ENCODE measurements at regions not wholly inside any gene's neighbourhood (a gene's known extent, or its start where the extent isn't known, plus 50 kb on each side); places are given as distances from the start of the nearest gene placed in this dataset.

- Histone ChIP-seq H3K9me3 (peaks cover 9% of the 10 kb centered on the region; the same call in 2 of the 3 replicates), H3K4me3 (no peak overlapping the region), H3K4me1 (no peaks in the 10 kb centered on the region), H3K4me2 (no peak overlapping the region), H3K27ac (no peak overlapping the region)
- FAIRE-seq = no peak
- no peak for DNase-seq (ENCODE audit: low read depth in 1 of 2, low spot score in 1 of 2)
- ChIA-PET CTCF (interaction anchor here (0.6 kb wide), 1 partner anchor 169 kb away, joined by 3 read pairs; no protein-coding TSS in a partner anchor), POLR2A (no interaction called here)
- TF ChIP-seq, protein P1, sequence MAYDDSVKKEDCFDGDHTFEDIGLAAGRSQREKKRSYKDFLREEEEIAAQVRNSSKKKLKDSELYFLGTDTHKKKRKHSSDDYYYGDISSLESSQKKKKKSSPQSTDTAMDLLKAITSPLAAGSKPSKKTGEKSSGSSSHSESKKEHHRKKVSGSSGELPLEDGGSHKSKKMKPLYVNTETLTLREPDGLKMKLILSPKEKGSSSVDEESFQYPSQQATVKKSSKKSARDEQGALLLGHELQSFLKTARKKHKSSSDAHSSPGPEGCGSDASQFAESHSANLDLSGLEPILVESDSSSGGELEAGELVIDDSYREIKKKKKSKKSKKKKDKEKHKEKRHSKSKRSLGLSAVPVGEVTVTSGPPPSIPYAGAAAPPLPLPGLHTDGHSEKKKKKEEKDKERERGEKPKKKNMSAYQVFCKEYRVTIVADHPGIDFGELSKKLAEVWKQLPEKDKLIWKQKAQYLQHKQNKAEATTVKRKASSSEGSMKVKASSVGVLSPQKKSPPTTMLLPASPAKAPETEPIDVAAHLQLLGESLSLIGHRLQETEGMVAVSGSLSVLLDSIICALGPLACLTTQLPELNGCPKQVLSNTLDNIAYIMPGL (CRISPR knock-in tag; IDR thresholded peaks at IDR 0.05; ENCODE audit: borderline replicate concordance) = no peak
- TF ChIP-seq FOSB (CRISPR knock-in tag; IDR thresholded peaks at IDR 0.05) = no peak
- TF ChIP-seq POLR2A (IDR thresholded peaks at IDR 0.05; ENCODE audit: low read length) = no peak
- no peak for TF ChIP-seq TP53 (CRISPR knock-in tag; IDR thresholded peaks at IDR 0.05)
- no peak for TF ChIP-seq TFCP2L1 (CRISPR knock-in tag; IDR thresholded peaks at IDR 0.05)
- no peak for TF ChIP-seq ZC3H11A (IDR thresholded peaks at IDR 0.05)
- TF ChIP-seq HEYL (CRISPR knock-in tag; IDR thresholded peaks at IDR 0.05) = no peak
- no peak for TF ChIP-seq NPAS2 (CRISPR knock-in tag; IDR thresholded peaks at IDR 0.05; ENCODE audit: borderline replicate concordance)
- no peak for TF ChIP-seq MAX (IDR thresholded peaks at IDR 0.05)
- TF ChIP-seq MAZ (IDR thresholded peaks at IDR 0.05; ENCODE audit: borderline replicate concordance, low read depth, low read length) = no peak
- TF ChIP-seq, protein P2, sequence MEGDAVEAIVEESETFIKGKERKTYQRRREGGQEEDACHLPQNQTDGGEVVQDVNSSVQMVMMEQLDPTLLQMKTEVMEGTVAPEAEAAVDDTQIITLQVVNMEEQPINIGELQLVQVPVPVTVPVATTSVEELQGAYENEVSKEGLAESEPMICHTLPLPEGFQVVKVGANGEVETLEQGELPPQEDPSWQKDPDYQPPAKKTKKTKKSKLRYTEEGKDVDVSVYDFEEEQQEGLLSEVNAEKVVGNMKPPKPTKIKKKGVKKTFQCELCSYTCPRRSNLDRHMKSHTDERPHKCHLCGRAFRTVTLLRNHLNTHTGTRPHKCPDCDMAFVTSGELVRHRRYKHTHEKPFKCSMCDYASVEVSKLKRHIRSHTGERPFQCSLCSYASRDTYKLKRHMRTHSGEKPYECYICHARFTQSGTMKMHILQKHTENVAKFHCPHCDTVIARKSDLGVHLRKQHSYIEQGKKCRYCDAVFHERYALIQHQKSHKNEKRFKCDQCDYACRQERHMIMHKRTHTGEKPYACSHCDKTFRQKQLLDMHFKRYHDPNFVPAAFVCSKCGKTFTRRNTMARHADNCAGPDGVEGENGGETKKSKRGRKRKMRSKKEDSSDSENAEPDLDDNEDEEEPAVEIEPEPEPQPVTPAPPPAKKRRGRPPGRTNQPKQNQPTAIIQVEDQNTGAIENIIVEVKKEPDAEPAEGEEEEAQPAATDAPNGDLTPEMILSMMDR (IDR thresholded peaks at IDR 0.05) = no peak
- TF ChIP-seq REST (IDR thresholded peaks at IDR 0.05) = no peak
- TF ChIP-seq ZNF302 (CRISPR knock-in tag; IDR thresholded peaks at IDR 0.05) = no peak
- TF ChIP-seq ZSCAN20 (CRISPR knock-in tag; IDR thresholded peaks at IDR 0.05) = no peak
- TF ChIP-seq, protein P3, sequence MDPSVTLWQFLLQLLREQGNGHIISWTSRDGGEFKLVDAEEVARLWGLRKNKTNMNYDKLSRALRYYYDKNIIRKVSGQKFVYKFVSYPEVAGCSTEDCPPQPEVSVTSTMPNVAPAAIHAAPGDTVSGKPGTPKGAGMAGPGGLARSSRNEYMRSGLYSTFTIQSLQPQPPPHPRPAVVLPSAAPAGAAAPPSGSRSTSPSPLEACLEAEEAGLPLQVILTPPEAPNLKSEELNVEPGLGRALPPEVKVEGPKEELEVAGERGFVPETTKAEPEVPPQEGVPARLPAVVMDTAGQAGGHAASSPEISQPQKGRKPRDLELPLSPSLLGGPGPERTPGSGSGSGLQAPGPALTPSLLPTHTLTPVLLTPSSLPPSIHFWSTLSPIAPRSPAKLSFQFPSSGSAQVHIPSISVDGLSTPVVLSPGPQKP (IDR thresholded peaks at IDR 0.05; ENCODE audit: low read depth, low read length) = no peak
- ATAC-seq = no peak
- WGBS (ENCODE audit: missing lambda C conversion rate) = 75% methylated on average over 2 of the region's 2 CpGs
Observed at GRCh38 chr10:125276133-125276532, 115.8 kb upstream of the CTBP2 start.

GRCh38 chr10:125274961-125275360 is 114.6 kb upstream of the CTBP2 start:
- POLR2A ChIA-PET = no interaction called here

More at GRCh38 chr10:125274961-125275360, 114.6 kb upstream of the CTBP2 start:
- ATAC-seq = no peak
- CTCF ChIA-PET = no interaction called here
- H3K9me3 ChIP-seq = peaks cover 9% of the 10 kb centered on the region; the same call in 2 of the 3 replicates
- no peak overlapping the region for H3K4me3 ChIP-seq
- WGBS (ENCODE audit: missing lambda C conversion rate) = 64% methylated on average over 5 of the region's 5 CpGs
- H3K27ac ChIP-seq = no peak overlapping the region
- no peak for TF ChIP-seq MAX (IDR thresholded peaks at IDR 0.05)
- TF ChIP-seq POLR2A (IDR thresholded peaks at IDR 0.05; ENCODE audit: low read length) = no peak
- no peak for TF ChIP-seq CBX2 (IDR thresholded peaks at IDR 0.05; ENCODE audit: borderline replicate concordance, low read depth)
- TF ChIP-seq, protein P4, sequence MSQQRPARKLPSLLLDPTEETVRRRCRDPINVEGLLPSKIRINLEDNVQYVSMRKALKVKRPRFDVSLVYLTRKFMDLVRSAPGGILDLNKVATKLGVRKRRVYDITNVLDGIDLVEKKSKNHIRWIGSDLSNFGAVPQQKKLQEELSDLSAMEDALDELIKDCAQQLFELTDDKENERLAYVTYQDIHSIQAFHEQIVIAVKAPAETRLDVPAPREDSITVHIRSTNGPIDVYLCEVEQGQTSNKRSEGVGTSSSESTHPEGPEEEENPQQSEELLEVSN (IDR thresholded peaks at IDR 0.05; ENCODE audit: borderline replicate concordance, low read depth) = no peak
- TF ChIP-seq RAD21 (conservative IDR thresholded peaks at IDR 0.05 in 1 of 2, IDR thresholded peaks at IDR 0.05 in 1 of 2) = no peak
- TF ChIP-seq HOXA7 (CRISPR knock-in tag; IDR thresholded peaks at IDR 0.05) = no peak
- TF ChIP-seq USF2 (IDR thresholded peaks at IDR 0.05) = no peak
- TF ChIP-seq POLR2AphosphoS2 (conservative IDR thresholded peaks at IDR 0.05; ENCODE audit: low read length) = no peak
- no peak for TF ChIP-seq MAFK (IDR thresholded peaks at IDR 0.05; ENCODE audit: partially characterized antibody)
- no peak for TF ChIP-seq EHMT2 (IDR thresholded peaks at IDR 0.05; ENCODE audit: low read depth)
- TF ChIP-seq ZNF302 (CRISPR knock-in tag; IDR thresholded peaks at IDR 0.05) = no peak
- no peak for TF ChIP-seq SREBF2 (IDR thresholded peaks at IDR 0.05)
- FAIRE-seq = no peak
- no peak for DNase-seq (ENCODE audit: low read depth in 1 of 2, low spot score in 1 of 2)
- H3K4me2 ChIP-seq = no peak overlapping the region
- H3K4me1 ChIP-seq = no peaks in the 10 kb centered on the region

All from A549 (cell line).